ENCODE measurements at regions not wholly inside any gene's neighbourhood (a gene's known extent, or its start where the extent isn't known, plus 50 kb on each side); places are given as distances from the start of the nearest gene placed in this dataset.

DNA sequence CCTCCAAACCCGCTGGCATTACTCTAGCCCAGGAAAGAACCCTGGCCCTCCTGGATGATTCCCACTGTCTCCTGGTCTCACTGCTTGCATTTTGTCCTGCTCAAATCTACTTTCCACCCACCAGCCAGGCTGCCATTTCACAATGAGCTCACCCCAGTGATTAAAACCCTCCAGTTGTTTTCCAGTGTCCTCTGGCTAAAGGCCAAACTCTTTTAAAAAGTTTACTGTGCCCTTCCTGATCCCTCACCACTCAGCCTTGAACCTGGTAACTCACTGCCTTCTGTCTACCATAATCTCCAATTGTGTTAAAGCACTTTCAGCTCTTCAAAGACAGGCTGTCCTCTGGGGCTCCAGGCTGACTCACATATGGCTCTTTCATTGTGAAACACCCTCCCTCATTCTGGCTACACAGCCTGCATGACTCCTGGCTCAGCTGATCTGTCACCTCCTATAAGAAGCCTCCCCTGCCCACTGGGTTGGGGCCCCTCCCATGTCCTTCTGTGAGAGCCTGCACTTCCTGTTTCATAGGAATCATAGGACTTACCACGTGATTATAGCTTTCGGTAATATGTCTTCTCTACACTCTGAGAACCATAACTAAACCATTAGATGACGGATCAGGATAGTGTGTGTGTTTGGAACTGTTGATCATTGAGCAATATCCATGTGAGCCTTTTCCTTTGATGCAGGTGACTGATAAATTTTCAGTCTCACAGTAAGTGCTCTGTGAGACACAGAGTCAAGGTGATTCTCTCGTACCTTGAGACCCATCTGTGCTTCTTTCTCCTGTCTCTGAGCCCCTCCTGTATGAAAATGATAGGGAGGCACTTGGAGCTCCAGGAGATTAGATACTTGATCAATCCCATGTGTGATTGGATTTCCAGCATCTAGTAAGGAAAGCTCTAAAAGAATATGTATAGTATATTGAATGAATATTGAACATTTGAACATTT lies 590.8 kb upstream of the ID2 start:
- Histone ChIP-seq H3K4me1 (no peaks in the 10 kb centered on the region), H3K4me3 (no peak overlapping the region), H3K27me3 (no peaks in the 10 kb centered on the region), H3K36me3 (no peaks in the 10 kb centered on the region), H3K27ac (no peak overlapping the region), H3K9me3 (no peaks in the 10 kb centered on the region)
- intact Hi-C loops (cut with DNase I; ENCODE audit: low total_unique reads) = no loop called here
- in situ Hi-C loops (cut with MboI; ENCODE audit: low sequenced_read_pairs in 4 of 4) = no loop called here
- DNase-seq (peak; percentile 16 to 80), ATAC-seq (peak; percentile 62 to 85)
- TF ChIP-seq POLR2A (IDR thresholded peaks at IDR 0.05) = no peak
- TF ChIP-seq, protein P1, sequence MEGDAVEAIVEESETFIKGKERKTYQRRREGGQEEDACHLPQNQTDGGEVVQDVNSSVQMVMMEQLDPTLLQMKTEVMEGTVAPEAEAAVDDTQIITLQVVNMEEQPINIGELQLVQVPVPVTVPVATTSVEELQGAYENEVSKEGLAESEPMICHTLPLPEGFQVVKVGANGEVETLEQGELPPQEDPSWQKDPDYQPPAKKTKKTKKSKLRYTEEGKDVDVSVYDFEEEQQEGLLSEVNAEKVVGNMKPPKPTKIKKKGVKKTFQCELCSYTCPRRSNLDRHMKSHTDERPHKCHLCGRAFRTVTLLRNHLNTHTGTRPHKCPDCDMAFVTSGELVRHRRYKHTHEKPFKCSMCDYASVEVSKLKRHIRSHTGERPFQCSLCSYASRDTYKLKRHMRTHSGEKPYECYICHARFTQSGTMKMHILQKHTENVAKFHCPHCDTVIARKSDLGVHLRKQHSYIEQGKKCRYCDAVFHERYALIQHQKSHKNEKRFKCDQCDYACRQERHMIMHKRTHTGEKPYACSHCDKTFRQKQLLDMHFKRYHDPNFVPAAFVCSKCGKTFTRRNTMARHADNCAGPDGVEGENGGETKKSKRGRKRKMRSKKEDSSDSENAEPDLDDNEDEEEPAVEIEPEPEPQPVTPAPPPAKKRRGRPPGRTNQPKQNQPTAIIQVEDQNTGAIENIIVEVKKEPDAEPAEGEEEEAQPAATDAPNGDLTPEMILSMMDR (IDR thresholded peaks at IDR 0.05 in 4 of 5, conservative IDR thresholded peaks at IDR 0.05 in 1 of 5) = no peak

DNA sequence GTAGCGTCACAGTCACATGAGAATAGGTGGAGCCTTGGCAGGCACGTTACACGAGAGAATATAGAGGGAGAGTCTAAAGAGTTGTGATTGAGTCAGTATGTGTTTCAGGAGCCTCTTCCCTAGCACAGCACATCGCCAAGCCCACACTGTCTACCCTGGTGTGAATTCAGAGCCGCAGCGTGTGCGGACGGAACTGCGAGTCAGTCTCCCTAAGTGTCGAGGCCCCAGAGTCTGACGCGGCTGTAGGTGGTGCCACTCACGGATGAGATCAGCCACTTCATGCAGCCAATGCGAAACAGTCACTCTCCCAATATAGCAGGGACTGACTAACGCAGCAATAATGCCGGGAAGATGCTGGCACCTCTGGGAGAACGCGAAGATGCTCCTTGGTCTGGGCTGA lies 587.3 kb upstream of the ID2 start:
- no peak for ATAC-seq
- Histone ChIP-seq H3K36me3 (no peaks in the 10 kb centered on the region), H3K4me3 (no peak overlapping the region), H3K9me3 (no peaks in the 10 kb centered on the region), H3K4me1 (no peaks in the 10 kb centered on the region), H3K27ac (no peak overlapping the region), H3K27me3 (no peaks in the 10 kb centered on the region)
- TF ChIP-seq POLR2A (IDR thresholded peaks at IDR 0.05) = no peak
- TF ChIP-seq, protein P1 (IDR thresholded peaks at IDR 0.05 in 4 of 5, conservative IDR thresholded peaks at IDR 0.05 in 1 of 5) = no peak
- in situ Hi-C loops (cut with MboI; ENCODE audit: low sequenced_read_pairs in 4 of 4) = no loop called here
- intact Hi-C loops (cut with DNase I; ENCODE audit: low total_unique reads) = no loop called here
- peak in 1 of 2 donors; percentile 27 for DNase-seq

DNA sequence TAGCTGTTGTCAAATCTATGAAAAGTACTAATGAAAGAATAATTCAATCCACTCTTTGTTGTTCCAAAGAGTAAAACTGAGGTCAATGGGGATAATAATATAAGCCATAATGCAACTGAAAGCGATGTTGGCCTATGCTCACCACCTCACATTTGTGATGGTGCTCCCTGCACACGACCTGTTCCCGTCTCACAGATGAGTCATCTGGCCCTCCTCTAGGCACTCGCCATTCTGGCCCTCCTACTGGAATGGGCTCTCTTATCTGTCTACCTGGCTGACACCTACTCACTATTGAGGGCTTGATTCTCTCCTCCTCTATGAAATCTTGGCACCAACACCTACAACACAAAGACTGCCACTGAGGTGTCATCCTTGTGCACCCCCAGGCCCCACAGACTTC lies 585.9 kb upstream of the ID2 start:
- Histone ChIP-seq H3K4me1 (no peaks in the 10 kb centered on the region), H3K4me3 (no peak overlapping the region), H3K27me3 (no peaks in the 10 kb centered on the region), H3K9me3 (no peaks in the 10 kb centered on the region), H3K27ac (no peak overlapping the region), H3K36me3 (no peaks in the 10 kb centered on the region)
- no peak for ATAC-seq
- intact Hi-C loops (cut with DNase I; ENCODE audit: low total_unique reads) (no loop called here), in situ Hi-C loops (cut with MboI; ENCODE audit: low sequenced_read_pairs in 4 of 4) (no loop called here)
- no peak for TF ChIP-seq POLR2A (IDR thresholded peaks at IDR 0.05)
- no peak for DNase-seq

DNA sequence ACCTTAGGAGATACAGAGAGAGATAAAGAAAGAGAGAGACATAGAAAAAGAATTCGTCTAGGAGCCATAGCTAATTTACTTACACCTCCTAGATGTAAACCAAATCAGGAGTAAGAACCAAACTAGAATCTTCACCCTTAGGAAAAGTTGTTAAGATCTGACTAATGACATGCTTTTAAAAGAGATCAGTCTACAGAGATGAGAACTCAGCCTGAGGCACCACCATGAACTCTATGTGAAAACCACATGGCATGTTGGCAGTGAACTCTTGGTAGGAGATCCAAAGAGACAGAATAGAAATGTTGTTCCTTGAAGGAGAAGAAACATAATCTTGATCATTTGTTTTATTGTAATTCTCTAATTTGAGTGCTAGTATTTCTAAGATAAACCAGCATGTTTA lies 585.4 kb upstream of the ID2 start:
- H3K27me3 ChIP-seq = no peaks in the 10 kb centered on the region
- no peaks in the 10 kb centered on the region for H3K36me3 ChIP-seq
- no peak for DNase-seq
- H3K4me1 ChIP-seq = no peaks in the 10 kb centered on the region
- H3K27ac ChIP-seq = no peak overlapping the region
- TF ChIP-seq POLR2A (IDR thresholded peaks at IDR 0.05) = no peak
- TF ChIP-seq, protein P1 (IDR thresholded peaks at IDR 0.05 in 4 of 5, conservative IDR thresholded peaks at IDR 0.05 in 1 of 5) = no peak
- in situ Hi-C loops (cut with MboI; ENCODE audit: low sequenced_read_pairs in 4 of 4) (no loop called here), intact Hi-C loops (cut with DNase I; ENCODE audit: low total_unique reads) (no loop called here)
- no peak for ATAC-seq
- H3K9me3 ChIP-seq = no peaks in the 10 kb centered on the region
- no peak overlapping the region for H3K4me3 ChIP-seq

DNA sequence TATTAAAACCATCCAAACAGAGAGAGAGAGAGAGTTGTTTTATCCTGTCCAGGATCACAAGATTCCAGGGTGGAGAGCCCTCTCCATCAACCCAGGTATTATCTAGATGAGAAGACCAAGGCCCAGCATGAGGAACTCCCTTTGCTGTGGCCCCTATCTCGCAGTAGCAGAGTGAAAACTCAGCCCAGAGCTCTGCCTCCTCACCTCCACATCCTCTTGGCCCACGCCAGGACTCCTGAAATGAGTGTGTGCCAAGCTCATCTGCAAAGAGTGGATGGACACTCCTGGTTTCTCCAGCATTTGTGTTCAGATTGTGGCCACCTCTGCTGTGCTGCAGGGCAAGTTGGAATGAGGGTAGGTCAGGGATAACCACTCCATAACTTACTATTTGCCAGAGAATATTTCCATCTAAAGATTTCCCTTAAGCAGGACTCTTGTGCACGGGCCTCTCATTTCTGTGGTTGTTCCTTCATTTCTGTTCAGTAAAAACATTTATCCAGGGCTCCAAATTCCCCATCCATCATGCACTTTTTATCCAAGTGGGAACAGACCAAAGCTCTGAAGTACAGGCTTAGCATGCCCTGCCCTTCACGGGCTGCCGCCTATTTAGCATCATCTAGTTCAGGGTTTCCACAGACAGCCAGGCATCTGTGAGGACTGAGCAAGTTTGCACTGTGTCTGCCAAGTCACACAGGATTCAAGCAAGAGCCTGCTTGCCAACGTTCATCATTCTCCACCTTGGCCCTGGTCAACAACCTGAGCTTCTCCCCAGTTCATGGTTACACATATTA lies 583.2 kb upstream of the ID2 start:
- Histone ChIP-seq H3K4me1 (no peaks in the 10 kb centered on the region), H3K4me3 (no peak overlapping the region), H3K36me3 (no peaks in the 10 kb centered on the region), H3K27me3 (no peaks in the 10 kb centered on the region), H3K27ac (no peak overlapping the region), H3K9me3 (no peaks in the 10 kb centered on the region)
- intact Hi-C loops (cut with DNase I; ENCODE audit: low total_unique reads) (no loop called here), in situ Hi-C loops (cut with MboI; ENCODE audit: low sequenced_read_pairs in 4 of 4) (no loop called here)
- ATAC-seq (no peak), DNase-seq (no peak)
- TF ChIP-seq, protein P1 (IDR thresholded peaks at IDR 0.05 in 4 of 5, conservative IDR thresholded peaks at IDR 0.05 in 1 of 5) = no peak
- TF ChIP-seq POLR2A (IDR thresholded peaks at IDR 0.05) = no peak
